ENCODE measurements at regions not wholly inside any gene's neighbourhood (a gene's known extent, or its start where the extent isn't known, plus 50 kb on each side); places are given as distances from the start of the nearest gene placed in this dataset.

DNA sequence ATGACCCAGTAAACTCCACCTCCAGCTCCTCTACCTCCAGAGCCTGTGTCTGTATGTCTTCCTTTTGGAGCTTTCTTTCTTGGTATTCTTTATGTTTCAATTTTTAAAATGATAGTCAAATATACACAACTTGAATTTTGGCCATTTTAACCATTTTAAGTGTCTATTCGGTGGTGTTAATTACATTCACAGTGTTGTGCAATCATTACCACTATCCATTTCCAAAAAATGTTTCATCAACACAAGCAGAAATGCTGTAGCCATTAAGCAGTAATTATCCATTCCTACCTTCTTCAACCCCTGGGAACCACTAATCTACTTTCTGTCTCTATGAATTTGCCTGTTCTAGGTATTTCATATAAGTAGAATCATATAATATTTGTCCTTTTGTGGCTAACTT, 194.5 kb upstream of the TSC22D2 start:
- no peak for DNase-seq

GRCh38 chr3:150210461-150211110, 197.5 kb upstream of the TSC22D2 start:
- no peak for DNase-seq

GRCh38 chr3:150203273-150203672, 204.8 kb upstream of the TSC22D2 start:
- DNase-seq: no peak

GRCh38 chr3:150202711-150203110, 205.4 kb upstream of the TSC22D2 start:
- DNase-seq: no peak

DNA sequence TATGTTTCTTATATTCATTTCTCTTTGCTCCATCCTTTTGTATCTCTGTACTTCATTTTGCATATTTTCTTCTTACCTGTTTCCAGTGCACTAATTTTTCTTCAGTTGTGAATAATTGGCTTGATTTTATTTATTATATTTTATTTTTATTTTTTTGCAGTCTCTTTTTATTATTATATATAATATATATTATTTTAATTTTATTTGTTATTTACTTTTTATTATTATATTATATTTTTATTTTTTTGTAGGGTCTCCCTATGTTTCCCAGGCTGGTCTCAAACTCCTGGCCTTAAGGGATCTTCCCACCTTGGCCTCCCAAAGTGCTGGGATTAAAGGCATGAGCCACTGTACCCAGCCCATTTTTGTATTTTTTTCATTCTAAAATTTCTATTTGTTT, 213.1 kb upstream of the TSC22D2 start:
- DNase-seq: no peak

GRCh38 chr3:150194513-150194912, 213.6 kb upstream of the TSC22D2 start:
- no peak for DNase-seq

GRCh38 chr3:150184426-150185071, 213.9 kb upstream of the PFN2 start:
- no peak for DNase-seq

GRCh38 chr3:150183678-150184425, 213.2 kb upstream of the PFN2 start:
- peak; percentile 71 for DNase-seq

DNA sequence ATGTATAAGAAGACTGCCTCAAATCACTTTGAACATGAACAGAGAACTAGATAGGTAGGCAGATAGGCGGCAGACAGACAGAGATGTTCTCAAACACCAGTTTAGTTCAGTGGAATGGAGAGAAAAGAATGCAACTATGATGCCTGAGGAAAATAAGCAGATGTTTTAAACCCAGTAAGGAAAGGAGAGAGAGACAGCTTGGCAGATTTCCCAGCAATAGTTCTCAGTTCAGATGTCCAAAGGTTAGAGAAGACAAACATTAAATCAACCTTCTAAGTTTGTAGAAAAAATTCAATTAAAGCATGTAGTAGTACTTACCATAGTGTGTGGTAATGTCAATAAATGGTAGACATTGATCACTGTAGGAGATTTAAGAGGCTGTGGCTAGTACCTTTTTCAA, 209.6 kb upstream of the PFN2 start:
- DNase-seq: no peak

GRCh38 chr3:150179330-150179729, 208.6 kb upstream of the PFN2 start:
- no peak for DNase-seq

GRCh38 chr3:150177673-150178381, 207.1 kb upstream of the PFN2 start:
- DNase-seq: no peak

DNA sequence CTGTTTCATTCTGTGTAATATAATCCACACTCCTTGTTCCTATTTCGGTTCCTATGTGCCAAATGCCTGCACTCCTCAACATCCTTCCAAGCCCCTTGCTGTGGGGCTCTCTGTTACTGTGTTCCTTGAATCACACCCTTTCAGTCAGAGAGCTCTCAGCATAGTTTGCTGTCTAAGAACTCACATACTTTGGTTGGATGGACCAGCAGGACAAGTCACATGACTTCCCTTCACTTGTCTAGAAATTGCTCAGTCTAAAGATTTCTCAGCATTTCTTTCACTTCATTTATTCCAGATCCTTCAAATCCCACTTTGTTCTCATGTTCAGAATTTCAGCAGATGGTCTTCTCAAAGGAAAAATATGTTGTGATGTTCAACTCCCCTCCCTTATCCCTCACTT, 203.5 kb upstream of the PFN2 start:
- no peak for DNase-seq

- DNase-seq: no peak
Observed at GRCh38 chr3:150172356-150172755, 201.7 kb upstream of the PFN2 start.

DNA sequence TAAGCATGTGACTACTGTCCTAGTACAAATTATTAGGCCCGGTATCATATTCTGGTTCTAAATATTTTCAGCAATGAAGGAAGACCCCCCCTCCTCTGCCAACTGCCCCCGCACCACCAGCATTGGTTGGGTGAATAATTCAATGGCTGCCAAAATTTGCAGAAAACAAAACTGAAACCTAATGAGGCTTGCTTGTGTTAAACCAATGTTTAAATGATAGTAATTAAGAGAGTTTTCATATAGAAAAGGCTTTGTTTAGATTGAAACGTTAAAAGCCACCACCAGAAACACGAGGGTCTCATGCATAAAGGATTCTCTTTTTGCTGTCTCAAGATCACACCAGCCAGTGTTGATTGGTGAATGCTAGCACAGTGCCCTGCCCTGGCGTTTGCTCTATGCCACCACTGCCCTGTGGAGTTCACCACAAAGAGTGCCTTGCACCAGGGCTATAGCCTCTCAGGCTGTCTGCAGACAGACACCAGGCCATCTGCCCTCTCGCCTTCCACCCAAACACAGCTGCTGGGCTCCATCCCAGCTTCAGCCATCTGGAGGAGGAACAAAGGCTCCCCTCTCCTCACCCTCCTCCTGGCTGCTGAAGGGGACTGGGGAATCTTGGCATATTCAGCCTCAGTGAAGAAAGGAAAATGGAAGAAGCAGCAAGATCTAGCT, 200.3 kb upstream of the PFN2 start:
- DNase-seq: no peak

DNA sequence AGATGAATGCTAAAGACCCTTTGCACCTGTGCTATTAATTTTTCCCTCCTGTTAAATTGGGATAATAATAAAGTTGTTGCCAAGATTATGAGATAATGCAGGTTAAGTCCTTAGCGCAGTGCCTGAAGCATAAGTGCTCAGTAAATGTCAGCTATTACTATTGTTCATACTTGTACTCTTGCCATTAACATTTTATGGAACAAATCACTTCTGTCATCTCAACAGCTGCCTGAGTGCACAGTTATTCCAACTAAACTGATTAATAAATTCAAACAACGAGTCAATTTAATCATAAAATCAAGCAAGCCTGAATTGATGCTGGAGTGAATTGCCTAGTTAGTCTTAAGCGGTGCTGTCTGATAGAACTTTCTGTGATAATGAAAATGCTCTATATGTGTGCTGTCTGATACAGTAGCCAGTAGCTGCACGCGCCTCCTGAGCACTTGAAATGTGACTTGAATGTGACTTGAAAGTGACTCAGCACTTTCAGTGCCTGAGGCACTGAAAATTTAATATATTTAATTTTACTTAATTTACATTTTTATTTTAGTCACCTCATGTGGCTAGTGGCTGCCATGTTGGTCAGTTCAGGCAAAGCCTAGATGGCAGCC, 198.7 kb upstream of the PFN2 start:
- DNase-seq: no peak

- no peak for DNase-seq
Observed at GRCh38 chr3:150168698-150169097, 198.0 kb upstream of the PFN2 start.

DNA sequence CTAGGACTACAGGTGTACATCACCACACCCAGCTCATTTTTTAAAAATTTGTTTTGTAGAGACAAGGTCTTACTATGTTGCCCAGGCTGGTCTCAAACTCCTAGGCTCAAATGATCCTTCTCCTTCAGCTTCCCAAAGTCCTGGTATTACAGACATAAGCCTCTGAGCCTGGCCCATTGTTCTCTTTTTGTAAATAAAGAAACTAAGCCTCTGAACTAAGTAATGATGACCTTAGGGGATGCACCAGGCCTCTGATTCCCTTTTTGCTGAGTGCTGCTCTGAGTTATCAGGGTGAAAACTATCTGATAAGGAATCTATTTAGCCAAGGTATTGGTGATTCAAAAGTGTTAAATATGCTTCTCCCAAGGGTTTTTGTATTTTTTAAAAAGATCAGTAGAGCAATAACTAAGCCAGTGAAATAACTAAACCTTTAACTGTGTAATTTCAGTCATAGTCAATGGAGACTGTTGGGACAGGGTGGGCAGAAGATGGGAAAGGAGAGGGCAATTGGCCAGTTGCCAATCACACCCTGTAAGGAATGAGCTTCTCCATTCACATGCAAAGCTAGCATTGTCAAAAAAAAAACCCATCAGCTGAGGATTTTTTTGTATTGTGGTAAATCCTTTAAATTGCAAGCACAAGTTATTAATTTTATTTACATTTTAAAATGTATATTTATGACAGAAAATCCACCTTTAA, 194.8 kb upstream of the PFN2 start:
- no peak for DNase-seq

- no peak for DNase-seq
Observed at GRCh38 chr3:150161011-150161410, 190.3 kb upstream of the PFN2 start.

DNA sequence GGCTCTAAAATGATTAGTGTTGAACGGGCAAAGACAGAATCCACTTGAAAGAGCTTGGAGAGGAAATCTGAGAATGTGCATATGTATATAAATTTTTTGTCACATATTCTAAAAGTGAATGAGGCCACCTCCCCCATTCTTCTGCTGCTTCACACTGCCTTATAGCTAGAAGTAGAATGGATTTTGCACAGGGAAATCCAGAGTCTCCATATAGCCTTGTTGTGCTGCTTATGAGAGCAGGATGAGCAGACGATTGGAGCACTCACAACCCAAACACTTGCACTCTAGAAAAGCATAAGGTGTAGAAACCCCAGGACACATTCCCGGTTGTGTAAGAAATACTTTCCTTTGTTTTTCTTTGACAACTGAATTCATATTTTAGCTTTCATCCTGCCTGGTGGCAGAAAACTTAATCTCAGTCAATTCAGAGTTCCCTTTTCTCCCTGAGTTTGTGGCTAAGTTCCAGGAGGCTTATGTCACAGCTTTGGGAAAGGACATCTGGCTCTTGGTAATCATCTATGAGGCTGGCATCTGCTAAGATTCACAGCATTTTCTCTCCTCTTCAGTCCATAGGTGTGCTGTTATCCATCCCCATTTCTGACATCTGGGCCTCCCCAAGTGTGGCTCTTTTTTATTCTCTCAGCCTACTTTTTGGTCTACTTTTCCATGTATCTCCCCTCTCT, 188.4 kb upstream of the PFN2 start:
- DNase-seq: no peak

- no peak for DNase-seq
Observed at GRCh38 chr3:150152567-150152966, 181.9 kb upstream of the PFN2 start.

GRCh38 chr3:150150633-150151032, 179.9 kb upstream of the PFN2 start:
- DNase-seq: no peak
